GM21529 (cell line): ENCODE measurements at regions not wholly inside any gene's neighbourhood (a gene's known extent, or its start where the extent isn't known, plus 50 kb on each side); places are given as distances from the start of the nearest gene placed in this dataset.

ENCODE experiments used
- ATAC-seq: cut with Tn5 transposase; IDR thresholded peaks from one replicate; pipeline ENCODE4 v1.9.1; 2021; ENCODE audit not compliant: unreplicated experiment

GRCh38 chr6:147023581-147023980, 180.6 kb upstream of the STXBP5 start:
- no peak for ATAC-seq

- ATAC-seq = no peak
Observed at GRCh38 chr6:147029923-147030322, 174.3 kb upstream of the STXBP5 start.

GRCh38 chr6:147033267-147033666, 170.9 kb upstream of the STXBP5 start:
- no peak for ATAC-seq

GRCh38 chr6:147035886-147036285, 168.3 kb upstream of the STXBP5 start:
- no peak for ATAC-seq

GRCh38 chr6:147037881-147038280, 166.3 kb upstream of the STXBP5 start:
- ATAC-seq = no peak

GRCh38 chr6:147040121-147040910, 163.9 kb upstream of the STXBP5 start:
- no peak for ATAC-seq

- no peak for ATAC-seq
Observed at GRCh38 chr6:147042679-147043078, 161.5 kb upstream of the STXBP5 start.

GRCh38 chr6:147043994-147044477, 160.2 kb upstream of the STXBP5 start:
- no peak for ATAC-seq

GRCh38 chr6:147046141-147046877, 157.9 kb upstream of the STXBP5 start:
- no peak for ATAC-seq

- ATAC-seq = no peak
Observed at GRCh38 chr6:147048930-147049329, 155.3 kb upstream of the STXBP5 start.

- ATAC-seq = no peak
Observed at GRCh38 chr6:147053311-147053921, 150.8 kb upstream of the STXBP5 start.

GRCh38 chr6:147054158-147054557, 150.1 kb upstream of the STXBP5 start:
- no peak for ATAC-seq

- ATAC-seq = no peak
Observed at GRCh38 chr6:147054871-147055270, 149.3 kb upstream of the STXBP5 start.

GRCh38 chr6:147055821-147056392, 148.3 kb upstream of the STXBP5 start:
- ATAC-seq = no peak

GRCh38 chr6:147057188-147057587, 147.0 kb upstream of the STXBP5 start:
- no peak for ATAC-seq

- no peak for ATAC-seq
Observed at GRCh38 chr6:147057705-147058342, 146.4 kb upstream of the STXBP5 start.

GRCh38 chr6:147058786-147059385, 145.3 kb upstream of the STXBP5 start:
- no peak for ATAC-seq

GRCh38 chr6:147060636-147061035, 143.6 kb upstream of the STXBP5 start:
- ATAC-seq = no peak

- ATAC-seq = no peak
Observed at GRCh38 chr6:147061252-147061651, 143.0 kb upstream of the STXBP5 start.

GRCh38 chr6:147063469-147064031, 140.7 kb upstream of the STXBP5 start:
- ATAC-seq = no peak
